ENCODE measurements at regions not wholly inside any gene's neighbourhood (a gene's known extent, or its start where the extent isn't known, plus 50 kb on each side); places are given as distances from the start of the nearest gene placed in this dataset.

DNA sequence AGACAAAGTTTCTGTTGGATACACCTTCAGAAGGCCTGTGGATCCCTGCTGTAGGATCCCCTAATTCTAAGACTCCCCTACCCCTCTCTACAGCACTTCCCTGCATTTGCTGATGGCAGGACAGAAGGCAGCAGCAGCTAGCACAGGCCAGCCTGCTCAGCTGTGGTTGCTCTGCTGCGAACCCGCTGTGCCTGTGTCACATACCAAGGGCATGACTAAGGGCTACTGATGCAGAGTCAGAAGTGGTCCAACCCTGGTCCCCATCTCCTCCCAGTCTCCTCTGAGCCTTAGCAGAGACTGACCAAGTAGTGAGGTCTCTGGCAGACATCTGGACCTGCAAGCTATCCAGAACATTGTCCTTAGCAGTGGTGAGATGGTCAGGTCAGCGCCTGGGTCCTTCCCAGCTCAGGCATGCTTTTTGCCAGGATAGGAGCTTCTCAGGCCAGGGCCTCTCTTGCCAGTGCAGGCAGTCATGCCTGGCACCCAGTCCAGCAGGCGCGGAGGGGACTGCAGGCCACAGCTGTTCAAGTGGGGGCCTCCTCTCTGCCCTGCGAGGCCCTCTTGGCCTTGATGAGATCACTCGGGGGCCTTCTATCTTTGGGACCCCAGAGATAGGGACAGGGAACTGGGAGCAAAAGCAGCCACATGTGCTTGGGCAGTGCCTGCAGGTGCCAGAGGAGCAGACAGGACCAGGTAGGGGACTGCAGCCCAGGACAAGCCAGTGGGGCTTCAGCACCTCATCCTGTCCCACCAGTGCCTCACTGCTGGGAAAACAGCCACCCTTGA, 146.4 kb downstream of the ZNF248 start:
- Histone ChIP-seq H3K27ac (ENCODE audit: low read depth, low read length) (no peak overlapping the region), H3K9me3 (ENCODE audit: control insufficient read depth, insufficient read depth, low read depth, low read length) (peaks cover 68% of the 10 kb centered on the region; the same call in 1 of the 2 replicates), H3K36me3 (ENCODE audit: control insufficient read depth, insufficient read depth, low read length) (no peaks in the 10 kb centered on the region)

DNA sequence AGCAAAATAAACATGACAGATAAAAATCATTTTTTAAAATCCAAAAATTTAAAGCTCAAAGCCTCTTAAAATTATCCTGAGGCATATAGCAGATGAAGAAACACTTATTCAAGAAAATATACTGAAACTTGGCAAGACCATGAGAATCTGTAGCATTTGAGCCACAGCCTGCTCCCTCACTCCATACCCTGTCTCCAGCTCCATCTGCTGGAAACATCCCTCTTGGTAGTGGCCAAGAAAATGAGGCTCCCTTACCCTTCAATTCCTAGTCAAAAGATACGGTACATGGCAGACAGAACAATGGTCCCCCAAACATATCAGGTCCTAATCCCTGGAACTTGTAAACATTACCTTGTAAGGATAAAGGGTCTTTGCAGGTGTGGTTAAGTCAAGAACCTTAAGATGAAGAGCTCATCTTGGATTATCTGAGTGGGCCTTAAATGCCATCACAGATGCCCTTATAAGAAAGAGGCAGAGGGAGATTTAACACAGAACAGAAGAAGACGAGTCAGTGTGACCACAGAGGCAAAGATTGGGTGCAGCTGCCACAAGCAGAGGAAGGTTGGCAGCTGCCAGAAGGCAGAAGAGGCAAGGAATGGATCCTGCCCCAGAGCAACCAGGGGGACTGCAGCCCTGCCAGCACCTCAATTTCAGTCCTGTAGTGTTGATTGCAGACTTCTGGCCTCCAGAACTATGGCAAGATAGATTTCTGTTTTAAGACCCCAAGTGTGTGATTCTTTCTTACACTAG, 149.4 kb downstream of the ZNF248 start:
- Histone ChIP-seq H3K36me3 (ENCODE audit: control insufficient read depth, insufficient read depth, low read length) (no peaks in the 10 kb centered on the region), H3K9ac (ENCODE audit: low read length) (no peak overlapping the region), H3K4me1 (ENCODE audit: control insufficient read depth, insufficient read depth, low read length) (no peaks in the 10 kb centered on the region), H3K27ac (ENCODE audit: low read depth, low read length) (no peak overlapping the region), H3K4me3 (ENCODE audit: low read depth, low read length) (no peak overlapping the region), H3K9me3 (ENCODE audit: control insufficient read depth, insufficient read depth, low read depth, low read length) (peaks cover 83% of the 10 kb centered on the region; the same call in 1 of the 2 replicates), H3K27me3 (ENCODE audit: control insufficient read depth, insufficient read depth, low read length) (no peaks in the 10 kb centered on the region)

More for the DNA sequence above, 146.4 kb downstream of the ZNF248 start:
- no peaks in the 10 kb centered on the region for H3K27me3 ChIP-seq (ENCODE audit: control insufficient read depth, insufficient read depth, low read length)
- H3K4me1 ChIP-seq (ENCODE audit: control insufficient read depth, insufficient read depth, low read length): no peaks in the 10 kb centered on the region
- no peak overlapping the region for H3K4me3 ChIP-seq (ENCODE audit: low read depth, low read length)
- H3K9ac ChIP-seq (ENCODE audit: low read length): no peak overlapping the region

DNA sequence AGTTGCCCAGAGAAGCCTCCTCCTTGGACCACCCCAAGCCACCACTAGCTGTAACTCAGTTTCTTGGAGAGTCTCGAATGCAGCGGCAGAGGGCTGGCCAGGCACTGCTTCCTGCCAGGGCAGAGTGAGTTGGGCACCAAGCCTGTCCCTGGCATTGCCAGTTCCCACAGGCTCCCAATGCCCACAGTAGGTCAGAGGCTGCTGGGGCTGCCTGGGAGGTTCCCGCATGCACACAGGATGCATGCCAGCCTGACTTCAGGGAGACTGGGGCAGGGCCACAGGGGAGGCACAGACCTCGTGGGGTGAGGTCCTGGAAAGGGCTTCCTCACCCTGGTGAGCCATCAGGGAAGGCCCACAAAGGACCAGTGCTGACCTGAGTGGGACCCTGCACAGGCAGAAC, 152.8 kb downstream of the ZNF248 start:
- Histone ChIP-seq H3K9me3 (ENCODE audit: control insufficient read depth, insufficient read depth, low read depth, low read length) (peaks cover 75% of the 10 kb centered on the region; the same call in 1 of the 2 replicates), H3K4me3 (ENCODE audit: low read depth, low read length) (no peak overlapping the region)

DNA sequence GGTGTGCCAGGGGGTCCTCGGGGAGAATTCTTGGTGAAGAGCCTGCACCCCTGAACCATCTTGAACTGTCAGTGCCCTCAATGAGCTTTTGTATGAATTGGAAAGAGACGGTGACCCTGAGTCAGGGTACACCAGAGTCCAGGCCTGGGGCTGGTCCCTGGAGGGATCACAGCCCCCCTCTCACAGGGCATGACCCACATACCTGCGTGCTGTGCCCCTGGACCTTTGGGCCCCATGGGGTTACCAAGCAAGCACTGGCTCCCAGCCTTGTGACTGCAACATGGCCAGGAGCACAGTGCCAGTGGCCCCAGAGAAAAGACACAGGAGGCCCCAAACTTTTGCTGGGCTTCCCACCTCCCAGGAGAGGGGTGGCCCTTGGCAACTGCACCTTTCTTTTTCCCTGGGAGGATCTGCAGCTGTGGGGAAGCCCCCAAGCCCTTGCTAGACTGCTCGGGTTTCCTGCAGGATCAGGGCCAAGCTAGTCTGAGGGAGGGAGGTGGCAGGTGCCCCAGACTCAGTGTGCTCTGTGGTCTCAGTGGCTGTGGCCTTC, 153.5 kb downstream of the ZNF248 start:
- no peaks in the 10 kb centered on the region for H3K27me3 ChIP-seq (ENCODE audit: control insufficient read depth, insufficient read depth, low read length)
- H3K4me3 ChIP-seq (ENCODE audit: low read depth, low read length): no peak overlapping the region
- no peaks in the 10 kb centered on the region for H3K36me3 ChIP-seq (ENCODE audit: control insufficient read depth, insufficient read depth, low read length)
- H3K4me1 ChIP-seq (ENCODE audit: control insufficient read depth, insufficient read depth, low read length): no peaks in the 10 kb centered on the region
- no peak overlapping the region for H3K27ac ChIP-seq (ENCODE audit: low read depth, low read length)
- peaks cover 75% of the 10 kb centered on the region; the same call in 1 of the 2 replicates for H3K9me3 ChIP-seq (ENCODE audit: control insufficient read depth, insufficient read depth, low read depth, low read length)
- H3K9ac ChIP-seq (ENCODE audit: low read length): no peak overlapping the region

More for the DNA sequence above, 152.8 kb downstream of the ZNF248 start:
- H3K9ac ChIP-seq (ENCODE audit: low read length): no peak overlapping the region
- no peak overlapping the region for H3K27ac ChIP-seq (ENCODE audit: low read depth, low read length)
- H3K4me1 ChIP-seq (ENCODE audit: control insufficient read depth, insufficient read depth, low read length): no peaks in the 10 kb centered on the region
- H3K27me3 ChIP-seq (ENCODE audit: control insufficient read depth, insufficient read depth, low read length): no peaks in the 10 kb centered on the region
- H3K36me3 ChIP-seq (ENCODE audit: control insufficient read depth, insufficient read depth, low read length): no peaks in the 10 kb centered on the region

- peaks cover 71% of the 10 kb centered on the region; the same call in 1 of the 2 replicates for H3K9me3 ChIP-seq (ENCODE audit: control insufficient read depth, insufficient read depth, low read depth, low read length)
- H3K27ac ChIP-seq (ENCODE audit: low read depth, low read length): no peak overlapping the region
- H3K4me3 ChIP-seq (ENCODE audit: low read depth, low read length): no peak overlapping the region
- no peaks in the 10 kb centered on the region for H3K27me3 ChIP-seq (ENCODE audit: control insufficient read depth, insufficient read depth, low read length)
- H3K9ac ChIP-seq (ENCODE audit: low read length): no peak overlapping the region
- H3K36me3 ChIP-seq (ENCODE audit: control insufficient read depth, insufficient read depth, low read length): no peaks in the 10 kb centered on the region
- H3K4me1 ChIP-seq (ENCODE audit: control insufficient read depth, insufficient read depth, low read length): no peaks in the 10 kb centered on the region
These were observed 154.3 kb downstream of the ZNF248 start for GRCh38 chr10:37703114-37703513.

- peaks cover 62% of the 10 kb centered on the region; the same call in 1 of the 2 replicates for H3K9me3 ChIP-seq (ENCODE audit: control insufficient read depth, insufficient read depth, low read depth, low read length)
- H3K9ac ChIP-seq (ENCODE audit: low read length): no peak overlapping the region
- H3K4me3 ChIP-seq (ENCODE audit: low read depth, low read length): no peak overlapping the region
- H3K4me1 ChIP-seq (ENCODE audit: control insufficient read depth, insufficient read depth, low read length): no peaks in the 10 kb centered on the region
- H3K36me3 ChIP-seq (ENCODE audit: control insufficient read depth, insufficient read depth, low read length): no peaks in the 10 kb centered on the region
- H3K27ac ChIP-seq (ENCODE audit: low read depth, low read length): no peak overlapping the region
- H3K27me3 ChIP-seq (ENCODE audit: control insufficient read depth, insufficient read depth, low read length): no peaks in the 10 kb centered on the region
These were observed 155.5 kb downstream of the ZNF248 start for GRCh38 chr10:37701781-37702493.

DNA sequence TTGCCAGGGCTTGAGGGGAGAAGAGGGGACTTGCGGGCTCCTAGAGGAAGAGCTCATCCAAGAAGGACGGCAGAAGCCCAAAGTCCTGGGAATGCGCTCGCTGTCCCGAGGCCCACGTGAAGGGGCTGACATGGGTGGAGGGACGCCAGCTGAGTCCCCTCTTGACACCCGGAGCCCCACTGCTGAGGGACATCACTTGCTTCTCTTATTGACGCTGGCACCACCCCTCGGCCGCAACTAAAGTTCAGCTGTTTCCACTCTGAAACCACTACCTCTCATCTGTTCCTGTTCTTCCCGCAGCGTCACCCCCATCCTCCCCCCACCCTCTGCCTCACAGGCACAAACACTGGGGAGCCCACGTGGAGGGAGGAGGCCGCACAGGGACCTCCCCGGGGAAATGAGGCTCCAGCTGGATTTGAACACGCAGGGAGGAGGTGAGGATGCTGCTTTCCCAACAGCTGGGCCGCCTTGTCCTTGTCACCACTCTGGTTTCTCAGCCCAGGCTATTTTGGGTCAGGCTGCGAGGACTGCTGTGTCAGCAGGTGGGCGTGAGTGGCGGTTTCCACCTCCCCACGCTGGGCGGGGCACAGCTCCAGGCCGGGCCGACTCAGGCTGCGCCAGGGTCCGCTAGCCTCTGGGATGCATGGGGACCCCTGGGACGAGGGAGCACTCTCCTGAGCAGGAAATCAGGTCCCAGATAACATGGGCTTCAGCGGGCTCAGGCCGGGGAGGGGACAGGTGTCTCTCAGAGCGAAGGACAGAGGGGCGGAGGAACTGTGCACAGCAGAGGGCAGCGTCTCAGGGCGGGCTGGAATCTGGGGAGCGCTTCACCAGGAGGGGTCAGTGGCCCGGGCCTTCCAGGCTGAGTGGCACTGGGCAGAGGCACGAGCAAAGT, 156.3 kb downstream of the ZNF248 start:
- Histone ChIP-seq H3K4me1 (ENCODE audit: control insufficient read depth, insufficient read depth, low read length) (no peaks in the 10 kb centered on the region), H3K4me3 (ENCODE audit: low read depth, low read length) (no peak overlapping the region), H3K9me3 (ENCODE audit: control insufficient read depth, insufficient read depth, low read depth, low read length) (peaks cover 55% of the 10 kb centered on the region; the same call in 1 of the 2 replicates), H3K9ac (ENCODE audit: low read length) (no peak overlapping the region), H3K27ac (ENCODE audit: low read depth, low read length) (no peak overlapping the region), H3K27me3 (ENCODE audit: control insufficient read depth, insufficient read depth, low read length) (no peaks in the 10 kb centered on the region), H3K36me3 (ENCODE audit: control insufficient read depth, insufficient read depth, low read length) (no peaks in the 10 kb centered on the region)

DNA sequence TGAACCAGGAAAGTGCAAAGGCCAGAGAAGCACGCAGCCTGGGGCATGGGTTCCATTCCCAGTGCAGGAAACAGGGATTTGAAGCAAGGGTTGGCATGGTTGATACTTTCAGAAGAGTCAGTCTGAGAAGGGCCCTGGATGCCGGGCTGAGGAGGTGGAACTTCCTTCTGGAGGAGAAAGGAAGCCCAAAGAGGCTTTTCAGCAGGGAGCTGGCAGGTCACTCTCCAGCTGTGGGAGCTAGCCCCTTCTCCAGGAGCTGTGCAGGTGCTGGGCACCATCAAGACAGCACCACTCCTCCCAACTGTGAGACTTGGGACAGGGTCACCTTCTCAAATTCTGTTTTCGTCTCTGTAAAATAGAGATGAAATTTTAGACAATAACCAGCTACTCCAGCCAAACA, 169.8 kb downstream of the ZNF248 start:
- Histone ChIP-seq H3K27ac (ENCODE audit: low read depth, low read length) (no peak overlapping the region), H3K9me3 (ENCODE audit: control insufficient read depth, insufficient read depth, low read depth, low read length) (peaks cover 57% of the 10 kb centered on the region; the same call in 1 of the 2 replicates), H3K9ac (ENCODE audit: low read length) (no peak overlapping the region), H3K36me3 (ENCODE audit: control insufficient read depth, insufficient read depth, low read length) (no peaks in the 10 kb centered on the region; the same call in 1 of the 2 replicates), H3K27me3 (ENCODE audit: control insufficient read depth, insufficient read depth, low read length) (no peaks in the 10 kb centered on the region), H3K4me3 (ENCODE audit: low read depth, low read length) (no peak overlapping the region), H3K4me1 (ENCODE audit: control insufficient read depth, insufficient read depth, low read length) (no peaks in the 10 kb centered on the region)

DNA sequence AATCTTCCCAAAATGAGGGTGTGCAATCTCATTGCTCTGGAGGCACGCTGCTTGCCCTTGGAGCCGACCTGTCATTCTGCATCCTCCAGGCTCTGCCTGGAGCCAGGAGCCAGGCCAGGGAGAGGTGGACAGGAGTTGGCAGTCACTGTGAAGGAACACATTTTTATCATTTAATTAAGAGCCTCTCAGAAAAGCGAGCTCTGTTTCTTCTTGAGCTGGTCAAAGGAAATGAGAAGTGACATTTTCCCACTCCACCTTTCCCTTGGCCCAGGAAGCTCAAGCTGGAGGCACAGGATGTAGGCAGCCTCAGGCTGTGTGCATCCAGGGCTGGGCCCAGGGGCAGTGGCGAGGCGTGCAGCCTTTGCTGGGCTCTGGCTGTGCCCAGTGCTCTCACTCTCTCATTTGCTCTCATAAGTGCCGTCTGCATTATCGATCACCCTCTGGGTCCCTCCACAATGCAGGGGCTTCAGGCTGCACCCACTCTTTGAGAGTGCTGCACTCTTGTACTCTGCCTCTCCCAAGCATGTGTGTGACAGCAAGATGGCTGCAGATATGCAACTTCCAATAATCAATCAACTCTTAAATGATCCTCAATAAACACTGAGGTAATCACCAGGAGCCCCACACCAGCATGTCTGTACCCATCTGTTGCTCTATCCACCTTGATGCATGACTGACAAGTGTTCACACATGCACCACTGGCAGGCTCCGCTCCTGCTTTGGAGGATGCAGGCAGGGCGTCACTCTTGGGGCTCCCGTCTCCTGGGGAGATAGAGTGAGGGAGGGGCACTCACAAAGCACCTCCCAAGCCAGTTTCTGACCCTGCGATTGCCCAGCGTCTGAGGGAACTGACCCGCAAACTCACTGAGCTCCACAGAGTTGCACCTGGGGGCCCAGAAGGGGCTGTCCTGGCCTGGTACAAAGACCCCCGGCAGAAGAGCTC, 171.4 kb downstream of the ZNF248 start:
- Histone ChIP-seq H3K36me3 (ENCODE audit: control insufficient read depth, insufficient read depth, low read length) (no peaks in the 10 kb centered on the region; the same call in 1 of the 2 replicates), H3K4me3 (ENCODE audit: low read depth, low read length) (no peak overlapping the region), H3K9ac (ENCODE audit: low read length) (no peak overlapping the region), H3K4me1 (ENCODE audit: control insufficient read depth, insufficient read depth, low read length) (no peaks in the 10 kb centered on the region), H3K9me3 (ENCODE audit: control insufficient read depth, insufficient read depth, low read depth, low read length) (peaks cover 71% of the 10 kb centered on the region; the same call in 1 of the 2 replicates), H3K27ac (ENCODE audit: low read depth, low read length) (no peak overlapping the region), H3K27me3 (ENCODE audit: control insufficient read depth, insufficient read depth, low read length) (no peaks in the 10 kb centered on the region)

Data from HUES6 (cell line).